ENCODE measurements at regions not wholly inside any gene's neighbourhood (a gene's known extent, or its start where the extent isn't known, plus 50 kb on each side); places are given as distances from the start of the nearest gene placed in this dataset.

DNA sequence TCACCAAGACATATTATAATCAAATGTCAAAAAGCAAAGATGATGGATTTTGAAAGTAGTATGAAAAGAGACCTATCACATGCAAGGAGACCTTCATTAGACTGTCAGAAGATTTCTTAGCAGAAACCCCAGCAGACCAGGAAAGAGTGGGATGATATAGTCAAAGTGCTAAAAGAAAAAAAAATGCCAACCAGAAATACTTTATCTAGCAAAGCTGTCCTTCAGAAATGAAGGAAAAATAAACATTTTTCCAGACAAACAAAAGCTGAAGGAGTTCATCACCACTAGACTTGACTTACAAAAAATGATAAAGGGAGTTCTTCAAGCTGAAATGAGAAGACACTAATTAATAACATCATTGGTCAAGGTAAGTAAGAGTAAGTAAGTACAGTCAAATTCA lies 251.2 kb upstream of the SASH1 start:
- no peak for TF ChIP-seq MAX (CRISPR knock-in tag; IDR thresholded peaks at IDR 0.05)
- TF ChIP-seq, protein P1, sequence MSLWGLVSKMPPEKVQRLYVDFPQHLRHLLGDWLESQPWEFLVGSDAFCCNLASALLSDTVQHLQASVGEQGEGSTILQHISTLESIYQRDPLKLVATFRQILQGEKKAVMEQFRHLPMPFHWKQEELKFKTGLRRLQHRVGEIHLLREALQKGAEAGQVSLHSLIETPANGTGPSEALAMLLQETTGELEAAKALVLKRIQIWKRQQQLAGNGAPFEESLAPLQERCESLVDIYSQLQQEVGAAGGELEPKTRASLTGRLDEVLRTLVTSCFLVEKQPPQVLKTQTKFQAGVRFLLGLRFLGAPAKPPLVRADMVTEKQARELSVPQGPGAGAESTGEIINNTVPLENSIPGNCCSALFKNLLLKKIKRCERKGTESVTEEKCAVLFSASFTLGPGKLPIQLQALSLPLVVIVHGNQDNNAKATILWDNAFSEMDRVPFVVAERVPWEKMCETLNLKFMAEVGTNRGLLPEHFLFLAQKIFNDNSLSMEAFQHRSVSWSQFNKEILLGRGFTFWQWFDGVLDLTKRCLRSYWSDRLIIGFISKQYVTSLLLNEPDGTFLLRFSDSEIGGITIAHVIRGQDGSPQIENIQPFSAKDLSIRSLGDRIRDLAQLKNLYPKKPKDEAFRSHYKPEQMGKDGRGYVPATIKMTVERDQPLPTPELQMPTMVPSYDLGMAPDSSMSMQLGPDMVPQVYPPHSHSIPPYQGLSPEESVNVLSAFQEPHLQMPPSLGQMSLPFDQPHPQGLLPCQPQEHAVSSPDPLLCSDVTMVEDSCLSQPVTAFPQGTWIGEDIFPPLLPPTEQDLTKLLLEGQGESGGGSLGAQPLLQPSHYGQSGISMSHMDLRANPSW (CRISPR knock-in tag; conservative IDR thresholded peaks at IDR 0.05; ENCODE audit: low read depth): no peak
- no peak for TF ChIP-seq CTCF (IDR thresholded peaks at IDR 0.05)
- TF ChIP-seq CREM (CRISPR knock-in tag; IDR thresholded peaks at IDR 0.05): no peak
- TF ChIP-seq TEAD4 (CRISPR knock-in tag; IDR thresholded peaks at IDR 0.05): no peak
- no peak for TF ChIP-seq E2F1 (CRISPR knock-in tag; IDR thresholded peaks at IDR 0.05)
- TF ChIP-seq ATF3 (CRISPR knock-in tag; conservative IDR thresholded peaks at IDR 0.05): no peak
- TF ChIP-seq TCF7 (CRISPR knock-in tag; IDR thresholded peaks at IDR 0.05; ENCODE audit: low read depth): no peak
- TF ChIP-seq ZNF232 (CRISPR knock-in tag; IDR thresholded peaks at IDR 0.05): no peak
- no peak for TF ChIP-seq ZBTB43 (CRISPR knock-in tag; IDR thresholded peaks at IDR 0.05)
- TF ChIP-seq GRHL2 (CRISPR knock-in tag; IDR thresholded peaks at IDR 0.05; ENCODE audit: insufficient replicate concordance, severe bottlenecking): no peak
- TF ChIP-seq, protein P2, sequence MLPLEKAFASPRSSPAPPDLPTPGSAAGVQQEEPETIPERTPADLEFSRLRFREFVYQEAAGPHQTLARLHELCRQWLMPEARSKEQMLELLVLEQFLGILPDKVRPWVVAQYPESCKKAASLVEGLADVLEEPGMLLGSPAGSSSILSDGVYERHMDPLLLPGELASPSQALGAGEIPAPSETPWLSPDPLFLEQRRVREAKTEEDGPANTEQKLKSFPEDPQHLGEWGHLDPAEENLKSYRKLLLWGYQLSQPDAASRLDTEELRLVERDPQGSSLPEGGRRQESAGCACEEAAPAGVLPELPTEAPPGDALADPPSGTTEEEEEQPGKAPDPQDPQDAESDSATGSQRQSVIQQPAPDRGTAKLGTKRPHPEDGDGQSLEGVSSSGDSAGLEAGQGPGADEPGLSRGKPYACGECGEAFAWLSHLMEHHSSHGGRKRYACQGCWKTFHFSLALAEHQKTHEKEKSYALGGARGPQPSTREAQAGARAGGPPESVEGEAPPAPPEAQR (CRISPR knock-in tag; IDR thresholded peaks at IDR 0.05): no peak
- no peak for TF ChIP-seq GABPB1 (CRISPR knock-in tag; IDR thresholded peaks at IDR 0.05)
- TF ChIP-seq NR2C2 (CRISPR knock-in tag; IDR thresholded peaks at IDR 0.05): no peak
